Fibroblast of pulmonary artery (primary cell): ENCODE measurements at regions not wholly inside any gene's neighbourhood (a gene's known extent, or its start where the extent isn't known, plus 50 kb on each side); places are given as distances from the start of the nearest gene placed in this dataset.

Experiments
- DNase-seq: peaks from one replicate; pipeline ENCODE4 v3.0.0-alpha.2; 2010; ENCODE audit warnings: low read depth
- H3K4me3 ChIP-seq: replicated peaks from 2 replicates; pipeline ENCODE4 v1.5.1; 2011; ENCODE audit warnings: low read depth, mild to moderate bottlenecking, control low read depth, low read length, moderate library complexity
- TF ChIP-seq, protein P1 (sequence below): IDR thresholded peaks from 2 replicates; pipeline ENCODE4 v1.5.1; 2011; ENCODE audit warnings: mild to moderate bottlenecking, control low read depth, low read length, inconsistent platforms; ENCODE audit errors: missing control alignments

DNA sequence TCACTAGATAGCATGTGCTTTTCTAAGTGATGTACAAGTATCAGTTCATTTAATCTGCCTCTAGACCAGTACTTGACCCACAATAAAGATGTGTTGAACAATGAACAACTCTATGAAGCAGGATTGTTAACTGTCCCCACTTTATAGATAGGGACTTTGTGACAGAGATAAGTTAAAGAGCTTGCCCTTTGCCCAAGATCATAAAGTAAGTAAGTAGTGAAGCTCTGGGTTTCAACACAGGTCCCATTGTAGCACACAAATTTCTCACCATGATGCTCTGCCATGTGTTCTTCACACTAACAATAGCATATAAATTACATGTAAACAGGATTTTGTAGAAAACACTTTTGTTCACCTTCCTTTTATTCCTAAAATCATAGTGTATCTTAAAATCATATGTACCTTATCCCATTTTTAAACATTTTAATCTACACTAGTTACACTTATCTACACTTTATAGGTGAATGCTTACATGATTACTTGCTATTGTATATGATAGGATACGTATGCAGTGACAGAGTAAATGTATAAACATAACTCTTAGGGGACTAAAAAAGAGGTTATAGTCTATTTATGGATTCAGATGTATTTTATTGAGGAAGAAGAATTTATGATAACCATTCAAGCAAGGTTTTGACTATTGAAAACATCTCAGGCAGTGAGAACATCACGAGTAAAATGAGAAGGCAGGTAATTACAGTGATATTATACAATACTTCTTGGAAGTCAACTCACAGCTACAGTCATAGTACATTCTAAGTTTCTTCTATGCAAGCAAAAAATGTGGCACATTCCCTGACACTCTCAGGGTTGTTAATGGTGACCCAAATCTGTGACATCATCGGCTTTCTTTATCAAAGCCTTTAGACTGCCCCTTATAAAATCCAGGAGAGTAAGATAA, 2275.1 kb downstream of the PCDH7 start:
- TF ChIP-seq, protein P1, sequence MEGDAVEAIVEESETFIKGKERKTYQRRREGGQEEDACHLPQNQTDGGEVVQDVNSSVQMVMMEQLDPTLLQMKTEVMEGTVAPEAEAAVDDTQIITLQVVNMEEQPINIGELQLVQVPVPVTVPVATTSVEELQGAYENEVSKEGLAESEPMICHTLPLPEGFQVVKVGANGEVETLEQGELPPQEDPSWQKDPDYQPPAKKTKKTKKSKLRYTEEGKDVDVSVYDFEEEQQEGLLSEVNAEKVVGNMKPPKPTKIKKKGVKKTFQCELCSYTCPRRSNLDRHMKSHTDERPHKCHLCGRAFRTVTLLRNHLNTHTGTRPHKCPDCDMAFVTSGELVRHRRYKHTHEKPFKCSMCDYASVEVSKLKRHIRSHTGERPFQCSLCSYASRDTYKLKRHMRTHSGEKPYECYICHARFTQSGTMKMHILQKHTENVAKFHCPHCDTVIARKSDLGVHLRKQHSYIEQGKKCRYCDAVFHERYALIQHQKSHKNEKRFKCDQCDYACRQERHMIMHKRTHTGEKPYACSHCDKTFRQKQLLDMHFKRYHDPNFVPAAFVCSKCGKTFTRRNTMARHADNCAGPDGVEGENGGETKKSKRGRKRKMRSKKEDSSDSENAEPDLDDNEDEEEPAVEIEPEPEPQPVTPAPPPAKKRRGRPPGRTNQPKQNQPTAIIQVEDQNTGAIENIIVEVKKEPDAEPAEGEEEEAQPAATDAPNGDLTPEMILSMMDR = no peak
- no peak overlapping the region for H3K4me3 ChIP-seq
- DNase-seq = no peak

DNA sequence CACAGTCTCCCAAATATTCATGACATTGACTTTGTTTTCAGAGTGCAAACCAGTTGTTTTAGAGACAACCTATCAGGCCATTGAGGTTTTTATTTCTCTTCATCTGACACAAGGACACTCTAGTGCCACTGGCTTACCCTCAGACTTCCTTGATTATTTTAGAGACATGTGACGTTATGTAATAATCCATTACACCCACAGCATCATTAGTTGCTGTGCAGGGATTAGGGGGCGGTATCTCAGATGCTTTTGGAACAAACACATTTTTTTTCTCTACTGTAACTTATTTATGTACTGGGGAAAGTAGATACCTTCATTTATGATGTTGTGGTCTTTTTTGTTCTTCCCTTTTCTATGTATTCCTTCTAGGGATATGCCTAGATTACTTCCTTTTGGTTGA, 2293.1 kb downstream of the PCDH7 start:
- DNase-seq = no peak
- no peak overlapping the region for H3K4me3 ChIP-seq
- TF ChIP-seq, protein P1 = no peak

DNA sequence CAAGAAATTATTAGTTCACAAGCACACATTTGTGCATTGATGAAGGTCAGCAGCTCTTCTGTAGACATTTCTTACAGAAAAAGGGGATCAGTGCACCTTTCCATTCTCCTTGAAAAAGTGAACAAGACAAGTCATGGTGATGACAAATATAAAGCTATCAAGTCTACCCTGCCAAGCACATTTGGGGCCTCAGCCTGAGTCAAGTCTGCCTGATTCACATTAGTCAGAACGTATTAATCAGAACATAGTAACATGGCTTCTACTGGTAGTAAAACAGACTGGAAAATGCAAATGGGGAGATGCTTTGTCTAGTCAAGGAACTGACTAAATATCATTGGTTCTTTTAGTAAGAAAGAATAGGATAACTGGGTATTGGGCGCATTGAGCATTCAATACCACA, 2305.1 kb downstream of the PCDH7 start:
- H3K4me3 ChIP-seq = no peak overlapping the region
- TF ChIP-seq, protein P1 = no peak
- DNase-seq = no peak

DNA sequence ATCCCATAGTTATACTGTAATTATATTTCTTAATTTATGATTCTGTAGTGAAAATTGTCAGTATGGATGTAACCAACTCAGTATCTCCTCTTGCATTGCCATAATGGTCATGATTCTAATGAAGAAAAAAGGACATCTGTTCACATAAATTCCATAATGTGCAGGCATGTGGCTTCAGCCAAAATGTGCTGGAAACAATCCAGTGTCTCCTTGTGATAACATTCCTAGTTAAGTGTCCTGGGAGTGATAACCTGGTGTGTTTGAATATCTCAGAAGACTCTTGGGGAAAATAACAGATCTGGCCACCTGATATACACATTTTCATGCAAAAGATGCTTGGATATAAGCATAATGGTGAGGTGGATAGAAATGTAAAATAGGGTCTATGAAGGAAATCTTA, 2309.8 kb downstream of the PCDH7 start:
- no peak for DNase-seq
- TF ChIP-seq, protein P1 = no peak
- H3K4me3 ChIP-seq = no peak overlapping the region

GRCh38 chr4:33031328-33031727, 2311.2 kb downstream of the PCDH7 start:
- no peak for DNase-seq
- TF ChIP-seq, protein P1 = no peak
- H3K4me3 ChIP-seq = no peak overlapping the region

GRCh38 chr4:33037464-33037863, 2317.3 kb downstream of the PCDH7 start:
- TF ChIP-seq, protein P1 = no peak
- H3K4me3 ChIP-seq = no peak overlapping the region
- no peak for DNase-seq

DNA sequence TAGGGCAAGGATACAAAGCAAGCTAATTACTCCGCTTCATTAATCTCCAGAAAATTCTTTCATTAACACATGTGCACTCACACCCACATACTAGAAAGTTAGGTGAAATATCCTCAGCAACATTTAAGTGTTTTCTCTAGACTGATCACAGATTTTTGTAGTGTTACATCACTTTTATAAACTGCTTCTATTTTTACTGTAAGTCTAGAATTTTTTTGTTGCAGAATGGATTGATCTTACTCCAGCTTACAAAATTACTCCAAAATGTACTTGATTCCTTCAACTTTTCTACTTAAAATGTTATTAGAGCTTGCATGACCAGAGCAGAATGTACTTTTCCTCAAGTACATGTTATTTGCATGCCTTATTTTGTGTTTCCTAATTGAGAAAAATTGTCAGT, 2325.2 kb downstream of the PCDH7 start:
- no peak for DNase-seq
- no peak overlapping the region for H3K4me3 ChIP-seq
- TF ChIP-seq, protein P1 = no peak
